ENCODE measurements at regions not wholly inside any gene's neighbourhood (a gene's known extent, or its start where the extent isn't known, plus 50 kb on each side); places are given as distances from the start of the nearest gene placed in this dataset.

DNA sequence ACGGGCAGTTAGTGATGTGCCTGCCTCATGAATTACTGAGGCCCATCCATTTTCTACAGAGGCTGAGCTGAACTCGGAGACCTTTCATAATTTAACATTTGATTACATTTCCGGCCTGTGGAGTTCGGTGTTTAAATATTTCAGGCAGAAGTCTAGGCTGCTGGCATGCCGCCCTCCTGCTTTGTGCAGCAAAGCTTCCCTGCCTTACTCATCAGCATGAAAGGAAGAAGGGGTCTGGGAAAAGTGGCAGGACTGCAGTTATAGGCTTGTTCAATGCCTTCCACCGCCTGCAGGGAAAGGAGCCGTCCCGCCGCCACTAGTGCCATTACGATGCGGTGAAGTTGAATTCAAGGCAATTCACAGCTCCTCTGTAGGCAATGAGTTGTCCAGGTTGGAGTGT, 527.9 kb downstream of the NPHP4 start:
- H3K27ac ChIP-seq (ENCODE audit: low read depth, low read length) = no peak overlapping the region
- no peak overlapping the region for H3K9ac ChIP-seq (ENCODE audit: low read length)
- no peaks in the 10 kb centered on the region for H3K4me1 ChIP-seq (ENCODE audit: control insufficient read depth, insufficient read depth, low read length)
- H3K36me3 ChIP-seq (ENCODE audit: control insufficient read depth, insufficient read depth, low read length) = no peaks in the 10 kb centered on the region
- H3K4me3 ChIP-seq (ENCODE audit: low read depth, low read length) = no peak overlapping the region
- peaks cover 41% of the 10 kb centered on the region for H3K9me3 ChIP-seq (ENCODE audit: control insufficient read depth, insufficient read depth, low read depth, low read length)
- no peaks in the 10 kb centered on the region for H3K27me3 ChIP-seq (ENCODE audit: control insufficient read depth, insufficient read depth, low read length)

DNA sequence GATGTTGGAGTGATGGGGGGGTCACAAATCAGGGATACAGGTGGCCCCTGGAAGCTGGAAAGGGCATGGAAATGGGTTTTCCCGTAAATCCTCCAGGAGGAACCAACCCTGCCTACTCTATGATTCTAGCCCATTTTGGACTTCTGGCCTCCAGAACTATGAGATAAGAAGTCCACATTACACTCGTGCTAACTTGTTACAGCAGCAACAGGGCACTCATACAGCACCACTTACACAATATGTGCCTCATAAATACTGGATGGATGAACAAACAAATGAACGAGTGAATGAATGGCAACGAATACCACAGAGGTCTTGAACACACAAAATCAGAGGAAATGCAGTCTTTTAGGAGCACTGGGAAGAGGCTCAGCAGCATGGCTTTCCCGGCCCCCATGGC, 531.3 kb downstream of the NPHP4 start:
- H3K27me3 ChIP-seq (ENCODE audit: control insufficient read depth, insufficient read depth, low read length) = no peaks in the 10 kb centered on the region
- no peak overlapping the region for H3K4me3 ChIP-seq (ENCODE audit: low read depth, low read length)

DNA sequence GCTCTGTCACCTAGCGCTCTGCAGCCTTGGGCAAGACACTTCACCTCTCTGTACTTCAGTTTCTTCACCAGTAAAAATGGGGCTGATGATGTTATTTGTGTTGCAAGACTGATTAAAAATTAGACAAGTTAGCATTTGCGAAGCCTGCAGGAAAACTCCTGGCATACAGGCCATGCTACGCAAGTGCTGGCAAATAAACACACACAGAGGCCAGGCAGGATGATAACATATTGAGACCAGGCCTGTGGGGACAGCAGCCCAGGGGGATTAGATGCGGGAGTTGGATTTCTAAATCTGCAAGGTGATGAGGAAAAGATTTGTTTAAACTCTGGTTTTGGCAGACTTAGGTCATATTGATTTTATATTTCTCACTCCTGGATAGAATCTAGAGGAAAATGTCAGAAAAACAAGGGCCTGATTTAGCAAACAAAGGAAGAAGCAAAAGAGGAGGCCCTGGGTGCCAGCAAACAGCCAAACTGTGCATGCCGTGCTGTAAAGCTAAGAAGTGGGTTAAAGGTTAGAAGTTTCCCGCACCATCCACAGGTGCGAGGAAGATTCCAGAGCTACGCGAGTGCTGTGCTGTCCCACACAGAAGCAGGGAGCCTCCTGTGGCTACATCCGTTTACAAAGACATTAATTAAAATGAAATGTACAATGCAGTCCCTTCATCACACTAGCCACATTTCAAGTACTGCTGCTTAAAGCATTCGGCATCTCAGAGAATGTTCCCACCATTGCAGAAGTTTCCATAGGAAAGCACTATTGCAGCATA, 532.2 kb downstream of the NPHP4 start:
- no peak overlapping the region for H3K4me3 ChIP-seq (ENCODE audit: low read depth, low read length)
- H3K9me3 ChIP-seq (ENCODE audit: control insufficient read depth, insufficient read depth, low read depth, low read length) = peaks cover 19% of the 10 kb centered on the region
- peaks cover under 1% of the 10 kb centered on the region; the same call in 1 of the 2 replicates for H3K27me3 ChIP-seq (ENCODE audit: control insufficient read depth, insufficient read depth, low read length)
- no peaks in the 10 kb centered on the region for H3K36me3 ChIP-seq (ENCODE audit: control insufficient read depth, insufficient read depth, low read length)
- no peak overlapping the region for H3K27ac ChIP-seq (ENCODE audit: low read depth, low read length)
- no peak overlapping the region for H3K9ac ChIP-seq (ENCODE audit: low read length)
- peaks cover 16% of the 10 kb centered on the region for H3K4me1 ChIP-seq (ENCODE audit: control insufficient read depth, insufficient read depth, low read length)

More for the DNA sequence above, 531.3 kb downstream of the NPHP4 start:
- Histone ChIP-seq H3K27ac (ENCODE audit: low read depth, low read length) (no peak overlapping the region), H3K9me3 (ENCODE audit: control insufficient read depth, insufficient read depth, low read depth, low read length) (peaks cover 19% of the 10 kb centered on the region), H3K4me1 (ENCODE audit: control insufficient read depth, insufficient read depth, low read length) (peaks cover 6% of the 10 kb centered on the region), H3K36me3 (ENCODE audit: control insufficient read depth, insufficient read depth, low read length) (no peaks in the 10 kb centered on the region), H3K9ac (ENCODE audit: low read length) (no peak overlapping the region)

GRCh38 chr1:5458248-5458647, 534.0 kb downstream of the NPHP4 start:
- H3K9me3 ChIP-seq (ENCODE audit: control insufficient read depth, insufficient read depth, low read depth, low read length) = peaks cover 19% of the 10 kb centered on the region
- peaks cover 6% of the 10 kb centered on the region; the same call in 1 of the 2 replicates for H3K27me3 ChIP-seq (ENCODE audit: control insufficient read depth, insufficient read depth, low read length)
- H3K4me1 ChIP-seq (ENCODE audit: control insufficient read depth, insufficient read depth, low read length) = peaks cover 20% of the 10 kb centered on the region
- no peak overlapping the region for H3K27ac ChIP-seq (ENCODE audit: low read depth, low read length)
- H3K4me3 ChIP-seq (ENCODE audit: low read depth, low read length) = no peak overlapping the region
- no peak overlapping the region for H3K9ac ChIP-seq (ENCODE audit: low read length)
- H3K36me3 ChIP-seq (ENCODE audit: control insufficient read depth, insufficient read depth, low read length) = no peaks in the 10 kb centered on the region

DNA sequence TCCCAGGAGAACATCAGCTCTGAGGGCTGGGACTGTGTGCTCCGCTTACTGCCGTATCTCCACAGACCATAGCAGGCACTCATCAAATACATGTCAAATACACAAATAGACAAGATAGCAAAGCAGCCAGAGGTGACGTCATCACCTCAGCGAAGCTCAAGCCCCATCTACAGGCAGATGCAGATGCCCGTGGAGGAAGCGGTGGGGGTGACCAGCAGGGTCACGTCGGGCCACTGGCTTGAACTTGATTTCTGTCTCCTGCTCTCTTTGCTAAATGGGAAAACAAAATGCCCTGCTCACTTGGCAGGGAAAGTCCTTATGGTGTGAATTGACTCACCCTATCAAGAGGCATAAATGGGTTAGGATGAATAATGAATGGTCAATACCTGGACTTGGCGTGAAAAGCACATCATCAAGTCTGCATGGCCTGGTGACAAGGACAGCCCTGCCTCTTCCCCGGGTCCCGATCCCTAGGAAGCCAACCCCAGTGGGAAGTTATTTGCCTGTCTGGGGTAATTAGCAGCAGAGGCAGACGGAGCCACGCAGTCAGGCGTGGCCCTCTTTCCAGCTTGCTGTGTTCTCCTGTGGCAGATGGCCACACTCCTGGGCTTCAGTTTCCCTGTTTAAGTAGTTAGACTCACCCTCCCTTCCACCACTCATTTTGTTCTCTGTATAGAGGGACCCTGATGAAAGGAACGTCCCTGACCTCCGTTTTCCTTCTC, 536.0 kb downstream of the NPHP4 start:
- Histone ChIP-seq H3K9me3 (ENCODE audit: control insufficient read depth, insufficient read depth, low read depth, low read length) (peaks cover 7% of the 10 kb centered on the region), H3K36me3 (ENCODE audit: control insufficient read depth, insufficient read depth, low read length) (no peaks in the 10 kb centered on the region), H3K27me3 (ENCODE audit: control insufficient read depth, insufficient read depth, low read length) (peaks cover 6% of the 10 kb centered on the region; the same call in 1 of the 2 replicates), H3K4me1 (ENCODE audit: control insufficient read depth, insufficient read depth, low read length) (peaks cover 24% of the 10 kb centered on the region), H3K9ac (ENCODE audit: low read length) (no peak overlapping the region), H3K27ac (ENCODE audit: low read depth, low read length) (no peak overlapping the region), H3K4me3 (ENCODE audit: low read depth, low read length) (no peak overlapping the region)

- H3K27me3 ChIP-seq (ENCODE audit: control insufficient read depth, insufficient read depth, low read length) = peaks cover 6% of the 10 kb centered on the region; the same call in 1 of the 2 replicates
- no peak overlapping the region for H3K27ac ChIP-seq (ENCODE audit: low read depth, low read length)
- H3K4me1 ChIP-seq (ENCODE audit: control insufficient read depth, insufficient read depth, low read length) = peaks cover 24% of the 10 kb centered on the region
- no peaks in the 10 kb centered on the region for H3K36me3 ChIP-seq (ENCODE audit: control insufficient read depth, insufficient read depth, low read length)
- no peak overlapping the region for H3K9ac ChIP-seq (ENCODE audit: low read length)
- H3K4me3 ChIP-seq (ENCODE audit: low read depth, low read length) = no peak overlapping the region
- 0 out of 2 replicates have a peak, but pooled peaks cover 2% of the 10 kb centered on the region for H3K9me3 ChIP-seq (ENCODE audit: control insufficient read depth, insufficient read depth, low read depth, low read length)
Measured at GRCh38 chr1:5455651-5456050, 536.6 kb downstream of the NPHP4 start.

DNA sequence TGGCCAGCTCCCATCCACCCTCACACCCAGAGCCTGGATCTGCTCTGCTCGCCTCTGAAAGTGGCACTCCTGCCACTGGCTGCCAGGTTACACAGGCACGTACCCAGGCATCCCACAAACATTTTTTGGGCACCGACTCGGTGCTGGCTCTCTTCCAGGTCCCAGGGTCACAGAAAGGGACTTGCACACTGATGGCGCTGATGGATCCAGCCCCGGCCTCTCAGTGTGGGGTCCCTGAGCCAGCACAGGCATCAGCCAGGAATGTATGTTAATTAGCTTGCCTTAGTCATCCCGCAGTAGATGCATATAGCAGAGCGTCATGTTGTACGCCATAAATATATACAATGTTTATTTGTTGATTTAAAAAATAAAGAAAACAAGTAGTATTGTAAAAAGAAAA, 537.2 kb downstream of the NPHP4 start:
- H3K9me3 ChIP-seq (ENCODE audit: control insufficient read depth, insufficient read depth, low read depth, low read length) = no peaks in the 10 kb centered on the region
- peaks cover 24% of the 10 kb centered on the region for H3K4me1 ChIP-seq (ENCODE audit: control insufficient read depth, insufficient read depth, low read length)
- H3K9ac ChIP-seq (ENCODE audit: low read length) = no peak overlapping the region
- no peak overlapping the region for H3K27ac ChIP-seq (ENCODE audit: low read depth, low read length)
- no peaks in the 10 kb centered on the region for H3K36me3 ChIP-seq (ENCODE audit: control insufficient read depth, insufficient read depth, low read length)
- H3K4me3 ChIP-seq (ENCODE audit: low read depth, low read length) = no peak overlapping the region
- peaks cover 6% of the 10 kb centered on the region; the same call in 1 of the 2 replicates for H3K27me3 ChIP-seq (ENCODE audit: control insufficient read depth, insufficient read depth, low read length)

DNA sequence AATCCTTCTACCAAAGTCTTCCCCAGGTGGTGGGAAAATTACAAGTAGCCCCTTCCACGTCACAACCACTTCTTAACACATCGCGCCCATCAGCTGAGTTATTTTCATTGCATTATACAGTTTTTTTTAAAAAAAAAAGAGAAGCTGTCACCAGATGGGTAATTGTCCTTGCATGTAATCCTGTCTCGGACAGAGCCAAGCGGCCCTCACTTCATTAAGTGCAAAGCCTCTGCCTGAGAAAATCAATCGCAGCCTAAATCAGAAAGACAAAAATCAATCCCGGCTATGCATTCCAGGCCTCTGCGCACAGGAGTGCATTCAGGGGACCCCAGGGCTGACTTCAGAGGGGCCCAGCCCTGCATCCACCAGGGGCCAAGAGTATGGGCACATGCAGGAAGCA, 538.9 kb downstream of the NPHP4 start:
- peaks cover 24% of the 10 kb centered on the region for H3K4me1 ChIP-seq (ENCODE audit: control insufficient read depth, insufficient read depth, low read length)
- H3K4me3 ChIP-seq (ENCODE audit: low read depth, low read length) = no peak overlapping the region
- no peak overlapping the region for H3K9ac ChIP-seq (ENCODE audit: low read length)
- no peaks in the 10 kb centered on the region for H3K9me3 ChIP-seq (ENCODE audit: control insufficient read depth, insufficient read depth, low read depth, low read length)
- H3K27me3 ChIP-seq (ENCODE audit: control insufficient read depth, insufficient read depth, low read length) = peaks cover 6% of the 10 kb centered on the region; the same call in 1 of the 2 replicates
- H3K36me3 ChIP-seq (ENCODE audit: control insufficient read depth, insufficient read depth, low read length) = no peaks in the 10 kb centered on the region
- no peak overlapping the region for H3K27ac ChIP-seq (ENCODE audit: low read depth, low read length)

DNA sequence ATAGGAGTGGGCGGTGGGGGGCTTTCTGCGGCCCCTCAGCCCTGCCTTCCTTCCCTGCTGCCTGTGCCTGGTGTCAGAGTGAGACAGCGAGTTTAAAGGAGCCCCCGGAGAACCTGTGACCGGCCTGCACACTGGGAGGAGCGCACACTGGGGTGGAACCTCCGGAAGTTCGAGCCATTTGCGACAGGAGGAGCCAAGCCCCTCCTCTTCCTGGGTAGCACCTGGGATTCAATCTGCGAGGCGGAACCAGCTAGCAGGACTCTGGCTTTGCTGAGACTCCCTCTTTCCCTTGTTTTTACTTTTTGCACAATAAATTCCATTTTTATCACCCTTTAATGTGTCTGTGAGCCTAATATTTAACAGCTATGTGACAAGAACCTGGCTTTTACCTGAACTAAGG, 540.6 kb downstream of the NPHP4 start:
- Histone ChIP-seq H3K4me1 (ENCODE audit: control insufficient read depth, insufficient read depth, low read length) (peaks cover 24% of the 10 kb centered on the region), H3K27me3 (ENCODE audit: control insufficient read depth, insufficient read depth, low read length) (peaks cover 6% of the 10 kb centered on the region; the same call in 1 of the 2 replicates), H3K9ac (ENCODE audit: low read length) (no peak overlapping the region), H3K36me3 (ENCODE audit: control insufficient read depth, insufficient read depth, low read length) (no peaks in the 10 kb centered on the region), H3K9me3 (ENCODE audit: control insufficient read depth, insufficient read depth, low read depth, low read length) (no peaks in the 10 kb centered on the region), H3K27ac (ENCODE audit: low read depth, low read length) (no peak overlapping the region), H3K4me3 (ENCODE audit: low read depth, low read length) (no peak overlapping the region)

DNA sequence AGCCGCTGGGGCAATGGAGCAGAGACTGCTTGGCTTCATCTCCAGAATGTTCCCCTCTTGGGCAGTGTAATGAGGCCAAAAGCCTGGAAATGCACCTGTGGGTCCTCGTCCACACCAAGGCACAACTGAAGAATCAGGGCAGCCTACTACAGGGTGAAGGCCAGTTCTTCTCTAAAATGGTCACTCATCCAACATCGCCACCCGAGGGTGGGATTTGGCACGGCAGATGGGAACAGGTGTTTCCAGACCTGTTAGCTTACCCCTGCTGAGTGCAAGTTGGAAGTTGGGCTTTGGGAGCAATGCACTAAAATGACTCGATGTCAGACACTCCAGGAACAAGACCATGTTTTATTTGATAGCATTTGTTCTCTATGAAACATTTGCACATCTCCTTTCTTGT, 543.7 kb downstream of the NPHP4 start:
- Histone ChIP-seq H3K36me3 (ENCODE audit: control insufficient read depth, insufficient read depth, low read length) (no peaks in the 10 kb centered on the region), H3K27me3 (ENCODE audit: control insufficient read depth, insufficient read depth, low read length) (no peaks in the 10 kb centered on the region), H3K9ac (ENCODE audit: low read length) (no peak overlapping the region), H3K9me3 (ENCODE audit: control insufficient read depth, insufficient read depth, low read depth, low read length) (no peaks in the 10 kb centered on the region), H3K4me1 (ENCODE audit: control insufficient read depth, insufficient read depth, low read length) (peaks cover 4% of the 10 kb centered on the region; the same call in 1 of the 2 replicates), H3K4me3 (ENCODE audit: low read depth, low read length) (no peak overlapping the region), H3K27ac (ENCODE audit: low read depth, low read length) (no peak overlapping the region)

DNA sequence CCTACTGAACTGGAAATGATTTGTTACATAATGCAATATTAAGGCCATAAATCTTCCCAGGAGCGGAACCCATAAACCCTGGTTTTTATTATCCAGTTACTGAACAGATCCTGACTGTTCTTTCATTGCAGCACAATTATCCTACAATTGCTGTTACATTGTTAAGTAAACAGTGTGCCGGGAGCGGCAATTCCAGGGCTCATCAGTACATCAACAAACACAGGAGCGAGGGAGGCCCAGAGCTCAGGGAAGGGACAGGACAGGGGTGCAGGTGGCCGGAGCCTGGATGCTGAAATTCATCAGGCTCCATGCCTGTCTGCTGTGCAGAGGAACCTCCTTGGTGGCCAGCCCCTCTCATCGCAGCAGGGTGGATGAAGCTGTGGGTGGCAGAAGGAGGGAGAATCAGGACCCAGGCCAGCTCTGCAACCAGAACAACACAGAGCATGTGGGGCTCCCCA, 544.7 kb downstream of the NPHP4 start:
- Histone ChIP-seq H3K9me3 (ENCODE audit: control insufficient read depth, insufficient read depth, low read depth, low read length) (no peaks in the 10 kb centered on the region), H3K4me3 (ENCODE audit: low read depth, low read length) (no peak overlapping the region), H3K36me3 (ENCODE audit: control insufficient read depth, insufficient read depth, low read length) (no peaks in the 10 kb centered on the region), H3K27ac (ENCODE audit: low read depth, low read length) (no peak overlapping the region), H3K27me3 (ENCODE audit: control insufficient read depth, insufficient read depth, low read length) (no peaks in the 10 kb centered on the region), H3K9ac (ENCODE audit: low read length) (no peak overlapping the region), H3K4me1 (ENCODE audit: control insufficient read depth, insufficient read depth, low read length) (peaks cover 4% of the 10 kb centered on the region; the same call in 1 of the 2 replicates)

Measured in HUES6 (cell line).